ENCODE measurements at regions not wholly inside any gene's neighbourhood (a gene's known extent, or its start where the extent isn't known, plus 50 kb on each side); places are given as distances from the start of the nearest gene placed in this dataset.

- no peak for TF ChIP-seq ZNF462 (CRISPR knock-in tag; IDR thresholded peaks at IDR 0.05)
- no peak for TF ChIP-seq CTCF (conservative IDR thresholded peaks at IDR 0.05; ENCODE audit: low read depth in 2 of 2)
- no peak for TF ChIP-seq EZH2phosphoT487 (IDR thresholded peaks at IDR 0.05; ENCODE audit: unreplicated experiment)
Measured at GRCh38 chr3:168736202-168736601, 640.5 kb upstream of the GOLIM4 start (continued).

- H3K4me1 Mint-ChIP-seq: no peaks in the 10 kb centered on the region
- no peak overlapping the region for H3K4me3 Mint-ChIP-seq
- Histone ChIP-seq H4K20me1 (replicated peaks; ENCODE audit: insufficient read depth) (no peaks in the 10 kb centered on the region), H2AFZ (no peak overlapping the region), H3K4me3 (no peak overlapping the region), H3K9me2 (ENCODE audit: insufficient read depth) (peaks cover 3% of the 10 kb centered on the region; the same call in 1 of the 2 replicates), H3K36me3 (ENCODE audit: insufficient read depth) (no peaks in the 10 kb centered on the region), H3K79me2 (replicated peaks; ENCODE audit: insufficient read depth) (no peaks in the 10 kb centered on the region), H3K4me1 (ENCODE audit: insufficient read depth) (no peaks in the 10 kb centered on the region), H3K27ac (ENCODE audit: low read depth) (no peak overlapping the region), H3K4me2 (no peak overlapping the region), H3F3A (replicated peaks; ENCODE audit: low read depth) (no peaks in the 10 kb centered on the region), H3K27me3 (ENCODE audit: insufficient read depth) (no peaks in the 10 kb centered on the region)
- H3K27me3 Mint-ChIP-seq (ENCODE audit: insufficient read depth, low read depth, poor library complexity): no peaks in the 10 kb centered on the region
- H3K9me3 Mint-ChIP-seq: peaks cover 7% of the 10 kb centered on the region
- TF ChIP-seq STAT1 (IDR thresholded peaks at IDR 0.05; ENCODE audit: unreplicated experiment) (no peak), NANOG (IDR thresholded peaks at IDR 0.05; ENCODE audit: borderline replicate concordance) (no peak)
- ATAC-seq (no peak), DNase-seq (ENCODE audit: low spot score) (peak; percentile 9)
- H3K27ac Mint-ChIP-seq: no peak overlapping the region
- H3K36me3 Mint-ChIP-seq (ENCODE audit: low read depth): peaks cover 13% of the 10 kb centered on the region; the same call in 2 of the 3 replicates
Measured at GRCh38 chr3:168730073-168730472, 634.3 kb upstream of the GOLIM4 start.

Data from GM23338 (cell line).